Neural crest cell (in vitro differentiated cells): ENCODE measurements at regions not wholly inside any gene's neighbourhood (a gene's known extent, or its start where the extent isn't known, plus 50 kb on each side); places are given as distances from the start of the nearest gene placed in this dataset.
"Not testable (repeated sequence)": the region's sequence is repeated elsewhere in the genome, so short reads cannot be mapped to it uniquely, and the experiment has no call there.

Source experiments
- DNase-seq: peaks from one replicate; pipeline ENCODE4 v3.0.0; 2021; ENCODE audit warnings: low read depth, mixed read lengths, low spot score
- H3K27ac Mint-ChIP-seq: one replicate; pipeline ENCODE4 v1.8.0; 2021; ENCODE audit warnings: mild to moderate bottlenecking, mixed read lengths; ENCODE audit not compliant: unreplicated experiment
- H3K27me3 Mint-ChIP-seq: 2 replicates; pipeline ENCODE4 v1.8.0; 2021; ENCODE audit warnings: low read depth, mild to moderate bottlenecking, mixed read lengths
- H3K36me3 Mint-ChIP-seq: 2 replicates; pipeline ENCODE4 v1.8.0; 2021; ENCODE audit warnings: low read depth, mild to moderate bottlenecking, mixed read lengths
- H3K4me1 Mint-ChIP-seq: 2 replicates; pipeline ENCODE4 v1.8.0; 2021; ENCODE audit warnings: mixed read lengths
- H3K4me3 Mint-ChIP-seq: one replicate; pipeline ENCODE4 v1.8.0; 2021; ENCODE audit warnings: mild to moderate bottlenecking, mixed read lengths
- H3K9me3 Mint-ChIP-seq: 2 replicates; pipeline ENCODE4 v1.8.0; 2021; ENCODE audit warnings: mixed read lengths
- TF ChIP-seq, protein P1 (sequence below): fragments of 200-600 bp; sonication (generic); conservative IDR thresholded peaks from 2 replicates; pipeline ENCODE4 v1.5.0; 2021; ENCODE audit warnings: antibody characterized with exemption, mild to moderate bottlenecking

- TF ChIP-seq, protein P1, sequence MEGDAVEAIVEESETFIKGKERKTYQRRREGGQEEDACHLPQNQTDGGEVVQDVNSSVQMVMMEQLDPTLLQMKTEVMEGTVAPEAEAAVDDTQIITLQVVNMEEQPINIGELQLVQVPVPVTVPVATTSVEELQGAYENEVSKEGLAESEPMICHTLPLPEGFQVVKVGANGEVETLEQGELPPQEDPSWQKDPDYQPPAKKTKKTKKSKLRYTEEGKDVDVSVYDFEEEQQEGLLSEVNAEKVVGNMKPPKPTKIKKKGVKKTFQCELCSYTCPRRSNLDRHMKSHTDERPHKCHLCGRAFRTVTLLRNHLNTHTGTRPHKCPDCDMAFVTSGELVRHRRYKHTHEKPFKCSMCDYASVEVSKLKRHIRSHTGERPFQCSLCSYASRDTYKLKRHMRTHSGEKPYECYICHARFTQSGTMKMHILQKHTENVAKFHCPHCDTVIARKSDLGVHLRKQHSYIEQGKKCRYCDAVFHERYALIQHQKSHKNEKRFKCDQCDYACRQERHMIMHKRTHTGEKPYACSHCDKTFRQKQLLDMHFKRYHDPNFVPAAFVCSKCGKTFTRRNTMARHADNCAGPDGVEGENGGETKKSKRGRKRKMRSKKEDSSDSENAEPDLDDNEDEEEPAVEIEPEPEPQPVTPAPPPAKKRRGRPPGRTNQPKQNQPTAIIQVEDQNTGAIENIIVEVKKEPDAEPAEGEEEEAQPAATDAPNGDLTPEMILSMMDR, result no peak
- H3K27ac Mint-ChIP-seq, result no peak overlapping the region
- H3K4me3 Mint-ChIP-seq, result no peak overlapping the region
- DNase-seq, result no peak
- no peaks in the 10 kb centered on the region for H3K27me3 Mint-ChIP-seq
- no peaks in the 10 kb centered on the region for H3K4me1 Mint-ChIP-seq
- H3K36me3 Mint-ChIP-seq, result no peaks in the 10 kb centered on the region
- H3K9me3 Mint-ChIP-seq, result no peaks in the 10 kb centered on the region
Measured at GRCh38 chr3:145326666-145327065, 834.3 kb downstream of the PLOD2 start.

- H3K4me1 Mint-ChIP-seq, H3K27ac Mint-ChIP-seq, H3K36me3 Mint-ChIP-seq, H3K27me3 Mint-ChIP-seq, H3K4me3 Mint-ChIP-seq, DNase-seq, H3K9me3 Mint-ChIP-seq: not testable (repeated sequence)
Measured at GRCh38 chr3:145333427-145333826, 827.6 kb downstream of the PLOD2 start.

GRCh38 chr3:145333931-145334330 lies 827.1 kb downstream of the PLOD2 start:
- TF ChIP-seq, protein P1, result no peak
- no peaks in the 10 kb centered on the region for H3K27me3 Mint-ChIP-seq
- no peak overlapping the region for H3K4me3 Mint-ChIP-seq
- H3K9me3 Mint-ChIP-seq, result no peaks in the 10 kb centered on the region
- DNase-seq, result no peak
- H3K4me1 Mint-ChIP-seq, result no peaks in the 10 kb centered on the region
- no peaks in the 10 kb centered on the region for H3K36me3 Mint-ChIP-seq
- no peak overlapping the region for H3K27ac Mint-ChIP-seq

GRCh38 chr3:145355206-145355605 lies 805.8 kb downstream of the PLOD2 start:
- no peak overlapping the region for H3K4me3 Mint-ChIP-seq
- DNase-seq, result no peak
- H3K4me1 Mint-ChIP-seq, result no peaks in the 10 kb centered on the region
- TF ChIP-seq, protein P1, result no peak
- peak overlapping the region; percentile 31 for H3K27ac Mint-ChIP-seq
- peaks cover 21% of the 10 kb centered on the region for H3K9me3 Mint-ChIP-seq
- H3K27me3 Mint-ChIP-seq, result no peaks in the 10 kb centered on the region
- peaks cover 5% of the 10 kb centered on the region for H3K36me3 Mint-ChIP-seq

GRCh38 chr3:145357453-145357852 lies 803.5 kb downstream of the PLOD2 start:
- H3K36me3 Mint-ChIP-seq, result peaks cover 5% of the 10 kb centered on the region
- no peak overlapping the region for H3K4me3 Mint-ChIP-seq
- H3K27me3 Mint-ChIP-seq, result no peaks in the 10 kb centered on the region
- no peaks in the 10 kb centered on the region for H3K4me1 Mint-ChIP-seq
- H3K9me3 Mint-ChIP-seq, result peaks cover 24% of the 10 kb centered on the region
- no peak for DNase-seq
- H3K27ac Mint-ChIP-seq, result no peak overlapping the region
- TF ChIP-seq, protein P1, result no peak

GRCh38 chr3:145359040-145359439 lies 801.9 kb downstream of the PLOD2 start:
- H3K27ac Mint-ChIP-seq, result no peak overlapping the region
- peaks cover 19% of the 10 kb centered on the region for H3K9me3 Mint-ChIP-seq
- H3K36me3 Mint-ChIP-seq, result peaks cover 3% of the 10 kb centered on the region
- H3K4me3 Mint-ChIP-seq, result no peak overlapping the region
- TF ChIP-seq, protein P1, result no peak
- no peak for DNase-seq
- H3K4me1 Mint-ChIP-seq, result no peaks in the 10 kb centered on the region
- H3K27me3 Mint-ChIP-seq, result no peaks in the 10 kb centered on the region
